OCI-LY1 (cell line): ENCODE measurements at regions not wholly inside any gene's neighbourhood (a gene's known extent, or its start where the extent isn't known, plus 50 kb on each side); places are given as distances from the start of the nearest gene placed in this dataset.
"Not testable (repeated sequence)": the region's sequence is repeated elsewhere in the genome, so short reads cannot be mapped to it uniquely, and the experiment has no call there.

ENCODE experiments used
- H2AFZ ChIP-seq: fragments of 200-600 bp; sonication (generic), shearing (Covaris generic); 2 replicates; pipeline ENCODE4 v1.6.0; 2014; ENCODE audit warnings: antibody characterized with exemption, mild to moderate bottlenecking, low read length
- H3F3A ChIP-seq: fragments of 200-600 bp; sonication (generic), shearing (Covaris generic); 2 replicates; pipeline ENCODE4 v1.6.0; 2014; ENCODE audit warnings: mild to moderate bottlenecking, antibody characterized with exemption, low read length, moderate library complexity; ENCODE audit not compliant: insufficient read depth
- H3K27ac ChIP-seq: fragments of 200-600 bp; sonication (generic); 2 replicates; pipeline ENCODE4 v1.5.1; 2014; ENCODE audit warnings: low read length, mixed run types, mild to moderate bottlenecking, low read depth; ENCODE audit not compliant: poor library complexity, severe bottlenecking
- H3K27me3 ChIP-seq: fragments of 200-600 bp; sonication (generic); 2 replicates; pipeline ENCODE4 v1.6.0; 2014; ENCODE audit warnings: antibody characterized with exemption, mild to moderate bottlenecking, low read length, moderate library complexity; ENCODE audit not compliant: insufficient read depth
- H3K36me3 ChIP-seq: fragments of 200-600 bp; sonication (generic); 2 replicates; pipeline ENCODE4 v1.6.1; 2014; ENCODE audit warnings: mild to moderate bottlenecking, antibody characterized with exemption, low read length, moderate library complexity, mixed read lengths; ENCODE audit not compliant: insufficient read depth
- H3K4me1 ChIP-seq: fragments of 200-600 bp; sonication (generic); 2 replicates; pipeline ENCODE4 v1.5.1; 2014; ENCODE audit warnings: mild to moderate bottlenecking, low read length, moderate library complexity; ENCODE audit not compliant: insufficient read depth, severe bottlenecking
- H3K4me2 ChIP-seq: fragments of 200-600 bp; sonication (generic), shearing (Covaris generic); 2 replicates; pipeline ENCODE4 v1.6.1; 2014; ENCODE audit warnings: low read length
- H3K4me3 ChIP-seq: fragments of 200-600 bp; sonication (generic); 2 replicates; pipeline ENCODE4 v1.5.1; 2014; ENCODE audit warnings: low read length, low read depth, mild to moderate bottlenecking, mixed read lengths; ENCODE audit not compliant: poor library complexity, severe bottlenecking
- H3K79me2 ChIP-seq: fragments of 200-600 bp; shearing (Covaris generic); 2 replicates; pipeline ENCODE4 v1.6.1; 2016; ENCODE audit warnings: mixed run types, low read length, mixed read lengths; ENCODE audit not compliant: insufficient read depth
- H3K9ac ChIP-seq: fragments of 200-600 bp; sonication (generic), shearing (Covaris generic); 2 replicates; pipeline ENCODE4 v1.6.1; 2014; ENCODE audit warnings: mild to moderate bottlenecking, low read length, mixed read lengths
- H3K9me2 ChIP-seq: fragments of 200-600 bp; sonication (generic), shearing (Covaris generic); 2 replicates; pipeline ENCODE4 v1.6.1; 2014; ENCODE audit warnings: low read depth, mild to moderate bottlenecking, low read length, mixed read lengths
- H3K9me3 ChIP-seq: fragments of 200-600 bp; shearing (Covaris generic); 2 replicates; pipeline ENCODE4 v1.6.1; 2014; ENCODE audit warnings: low read length, mixed read lengths
- H4K20me1 ChIP-seq: fragments of 200-600 bp; sonication (generic), shearing (Covaris generic); 2 replicates; pipeline ENCODE4 v1.6.0; 2016; ENCODE audit warnings: mild to moderate bottlenecking, low read length; ENCODE audit not compliant: insufficient read depth
- CTCF ChIP-seq: fragments of 200-600 bp; sonication (generic), shearing (Covaris generic); IDR thresholded peaks from 2 replicates; pipeline ENCODE4 v1.5.1; 2017; ENCODE audit warnings: mild to moderate bottlenecking, antibody characterized with exemption, low read length, moderate library complexity, mixed read lengths
- EZH2 ChIP-seq: fragments of 200-600 bp; sonication (generic), shearing (Covaris generic); IDR thresholded peaks from 2 replicates; pipeline ENCODE4 v1.8.0; 2017; ENCODE audit warnings: borderline replicate concordance, mixed run types, mild to moderate bottlenecking, antibody characterized with exemption, low read length, moderate library complexity, mixed read lengths

GRCh38 chr11:15677181-15677580 lies 562.5 kb downstream of the INSC start:
- Histone ChIP-seq H3F3A (no peaks in the 10 kb centered on the region), H4K20me1 (no peaks in the 10 kb centered on the region), H3K79me2 (no peaks in the 10 kb centered on the region), H3K9me3 (no peaks in the 10 kb centered on the region), H3K27me3 (no peaks in the 10 kb centered on the region), H3K4me3 (no peak overlapping the region), H2AFZ (no peak overlapping the region), H3K4me2 (no peak overlapping the region), H3K36me3 (no peaks in the 10 kb centered on the region), H3K27ac (no peak overlapping the region), H3K9ac (no peak overlapping the region), H3K9me2 (no peaks in the 10 kb centered on the region), H3K4me1 (no peaks in the 10 kb centered on the region)
- TF ChIP-seq EZH2 = no peak
- no peak for TF ChIP-seq CTCF

GRCh38 chr11:15683528-15683927 lies 568.8 kb downstream of the INSC start:
- H3K27ac ChIP-seq = no peak overlapping the region
- no peaks in the 10 kb centered on the region for H3K36me3 ChIP-seq
- H3K4me2 ChIP-seq = no peak overlapping the region
- no peaks in the 10 kb centered on the region for H3K4me1 ChIP-seq
- H3K9me2 ChIP-seq = no peaks in the 10 kb centered on the region
- no peaks in the 10 kb centered on the region for H3K79me2 ChIP-seq
- no peak overlapping the region for H3K4me3 ChIP-seq
- H3K9me3 ChIP-seq = no peaks in the 10 kb centered on the region
- TF ChIP-seq EZH2 (no peak), CTCF (no peak)
- no peak overlapping the region for H2AFZ ChIP-seq
- no peak overlapping the region for H3K9ac ChIP-seq
- no peaks in the 10 kb centered on the region for H4K20me1 ChIP-seq
- H3K27me3 ChIP-seq = no peaks in the 10 kb centered on the region
- H3F3A ChIP-seq = no peaks in the 10 kb centered on the region

- no peaks in the 10 kb centered on the region for H3K36me3 ChIP-seq
- H3K27me3 ChIP-seq = no peaks in the 10 kb centered on the region
- no peak for TF ChIP-seq EZH2
- no peak for TF ChIP-seq CTCF
These were observed 570.6 kb downstream of the INSC start for GRCh38 chr11:15685306-15685705.

GRCh38 chr11:15686259-15686658 lies 571.5 kb downstream of the INSC start:
- not testable (repeated sequence) for H3K9me3 ChIP-seq, H3K9ac ChIP-seq

More at GRCh38 chr11:15685306-15685705, 570.6 kb downstream of the INSC start:
- Histone ChIP-seq H4K20me1 (no peaks in the 10 kb centered on the region), H3K9ac (no peak overlapping the region), H3F3A (no peaks in the 10 kb centered on the region), H3K4me2 (no peak overlapping the region), H3K4me1 (no peaks in the 10 kb centered on the region), H2AFZ (no peak overlapping the region), H3K9me2 (no peaks in the 10 kb centered on the region), H3K9me3 (no peaks in the 10 kb centered on the region), H3K79me2 (no peaks in the 10 kb centered on the region), H3K27ac (no peak overlapping the region), H3K4me3 (no peak overlapping the region)

More at GRCh38 chr11:15686259-15686658, 571.5 kb downstream of the INSC start:
- H3K4me3 ChIP-seq, H3K27ac ChIP-seq, H3K79me2 ChIP-seq, H3K4me2 ChIP-seq, H3K36me3 ChIP-seq, H3K27me3 ChIP-seq, H4K20me1 ChIP-seq, H2AFZ ChIP-seq, H3K9me2 ChIP-seq, H3K4me1 ChIP-seq, H3F3A ChIP-seq: not testable (repeated sequence)
